Activated naive CD8-positive, alpha-beta T cell treated with anti-CD3 and anti-CD28 coated beads, Interleukin-2, amount 10 ng/mL, durations not matched to agents 7 days and 5 days (primary cell): ENCODE measurements at regions not wholly inside any gene's neighbourhood (a gene's known extent, or its start where the extent isn't known, plus 50 kb on each side); places are given as distances from the start of the nearest gene placed in this dataset.

Source experiments
- ATAC-seq: fragments of 150-1000 bp; cut with Tn5 transposase; one replicate; pipeline ENCODE4 v1.10.0; 2021; ENCODE audit warnings: low read depth, moderate library complexity
- POLR2A ChIA-PET: fragments of 350-600 bp; sonication (Branson Sonifier 250); formaldehyde crosslinking; loops from one replicate; lab custom pipeline; 2021; ENCODE audit warnings: antibody characterized with exemption; lab: Charles Lee
- DNase-seq: peaks from one replicate; pipeline ENCODE4 v3.0.0; 2021
- H3K27ac Mint-ChIP-seq: one replicate; pipeline ENCODE4 v1.8.0; 2022; ENCODE audit warnings: mild to moderate bottlenecking, mixed read lengths
- H3K27me3 Mint-ChIP-seq: one replicate; pipeline ENCODE4 v1.8.0; 2022; ENCODE audit warnings: mild to moderate bottlenecking, moderate library complexity, mixed read lengths
- H3K36me3 Mint-ChIP-seq: one replicate; pipeline ENCODE4 v1.8.0; 2021; ENCODE audit warnings: mild to moderate bottlenecking, mixed read lengths
- H3K4me1 Mint-ChIP-seq: one replicate; pipeline ENCODE4 v1.8.0; 2021; ENCODE audit warnings: mixed read lengths
- H3K4me3 Mint-ChIP-seq: one replicate; pipeline ENCODE4 v1.8.0; 2022; ENCODE audit warnings: mild to moderate bottlenecking, moderate library complexity, mixed read lengths
- H3K9me3 Mint-ChIP-seq: one replicate; pipeline ENCODE4 v1.8.0; 2021; ENCODE audit warnings: mixed read lengths

- Mint-ChIP-seq H3K4me3 (no peak overlapping the region), H3K36me3 (no peaks in the 10 kb centered on the region), H3K27ac (no peak overlapping the region), H3K4me1 (no peaks in the 10 kb centered on the region), H3K9me3 (peaks cover 9% of the 10 kb centered on the region), H3K27me3 (peaks cover 5% of the 10 kb centered on the region)
- ATAC-seq (no peak), DNase-seq (no peak)
- POLR2A ChIA-PET: no interaction called here
Measured at GRCh38 chr6:163839296-163839695, 424.8 kb downstream of the QKI start.

GRCh38 chr6:163837691-163838431, 423.3 kb downstream of the QKI start:
- H3K4me3 Mint-ChIP-seq: no peak overlapping the region
- DNase-seq: no peak
- peaks cover 5% of the 10 kb centered on the region for H3K27me3 Mint-ChIP-seq
- H3K36me3 Mint-ChIP-seq: no peaks in the 10 kb centered on the region
- ATAC-seq: no peak
- no peaks in the 10 kb centered on the region for H3K4me1 Mint-ChIP-seq
- POLR2A ChIA-PET: no interaction called here
- peaks cover 9% of the 10 kb centered on the region for H3K9me3 Mint-ChIP-seq
- no peak overlapping the region for H3K27ac Mint-ChIP-seq

- Mint-ChIP-seq H3K9me3 (peaks cover 7% of the 10 kb centered on the region), H3K4me1 (no peaks in the 10 kb centered on the region), H3K36me3 (no peaks in the 10 kb centered on the region), H3K27me3 (peaks cover 5% of the 10 kb centered on the region), H3K4me3 (no peak overlapping the region), H3K27ac (no peak overlapping the region)
- POLR2A ChIA-PET: no interaction called here
- ATAC-seq (no peak), DNase-seq (no peak)
Measured at GRCh38 chr6:163836876-163837690, 422.6 kb downstream of the QKI start.

- peaks cover 5% of the 10 kb centered on the region for H3K27me3 Mint-ChIP-seq
- H3K36me3 Mint-ChIP-seq: no peaks in the 10 kb centered on the region
- no peak overlapping the region for H3K27ac Mint-ChIP-seq
- H3K9me3 Mint-ChIP-seq: no peaks in the 10 kb centered on the region
- no peaks in the 10 kb centered on the region for H3K4me1 Mint-ChIP-seq
- DNase-seq (no peak), ATAC-seq (no peak)
- H3K4me3 Mint-ChIP-seq: no peak overlapping the region
- POLR2A ChIA-PET: no interaction called here
Measured at GRCh38 chr6:163835439-163836171, 421.1 kb downstream of the QKI start.

- POLR2A ChIA-PET: no interaction called here
- DNase-seq: no peak
- Mint-ChIP-seq H3K9me3 (no peaks in the 10 kb centered on the region), H3K4me3 (no peak overlapping the region), H3K36me3 (no peaks in the 10 kb centered on the region), H3K27me3 (peaks cover 5% of the 10 kb centered on the region), H3K27ac (no peak overlapping the region), H3K4me1 (no peaks in the 10 kb centered on the region)
- ATAC-seq: no peak
Measured at GRCh38 chr6:163834226-163834970, 419.9 kb downstream of the QKI start.

- DNase-seq (no peak), ATAC-seq (no peak)
- H3K27ac Mint-ChIP-seq: no peak overlapping the region
- no peaks in the 10 kb centered on the region for H3K9me3 Mint-ChIP-seq
- no peaks in the 10 kb centered on the region for H3K36me3 Mint-ChIP-seq
- H3K4me1 Mint-ChIP-seq: no peaks in the 10 kb centered on the region
- no peak overlapping the region for H3K4me3 Mint-ChIP-seq
- POLR2A ChIA-PET: no interaction called here
- H3K27me3 Mint-ChIP-seq: peaks cover 2% of the 10 kb centered on the region
Measured at GRCh38 chr6:163831736-163832135, 417.2 kb downstream of the QKI start.

GRCh38 chr6:163830641-163831040, 416.1 kb downstream of the QKI start:
- no peak for ATAC-seq
- H3K36me3 Mint-ChIP-seq: no peaks in the 10 kb centered on the region
- DNase-seq: no peak
- POLR2A ChIA-PET: no interaction called here
- H3K4me1 Mint-ChIP-seq: no peaks in the 10 kb centered on the region
- no peaks in the 10 kb centered on the region for H3K27me3 Mint-ChIP-seq
- no peak overlapping the region for H3K27ac Mint-ChIP-seq
- H3K9me3 Mint-ChIP-seq: no peaks in the 10 kb centered on the region
- H3K4me3 Mint-ChIP-seq: no peak overlapping the region

GRCh38 chr6:163828038-163828795, 413.7 kb downstream of the QKI start:
- Mint-ChIP-seq H3K9me3 (no peaks in the 10 kb centered on the region), H3K27ac (no peak overlapping the region), H3K4me3 (no peak overlapping the region), H3K4me1 (no peaks in the 10 kb centered on the region), H3K27me3 (no peaks in the 10 kb centered on the region), H3K36me3 (no peaks in the 10 kb centered on the region)
- POLR2A ChIA-PET: no interaction called here
- ATAC-seq: no peak
- no peak for DNase-seq

GRCh38 chr6:163827143-163827542, 412.6 kb downstream of the QKI start:
- POLR2A ChIA-PET: no interaction called here
- Mint-ChIP-seq H3K27ac (no peak overlapping the region), H3K27me3 (no peaks in the 10 kb centered on the region), H3K4me1 (no peaks in the 10 kb centered on the region), H3K36me3 (no peaks in the 10 kb centered on the region), H3K9me3 (no peaks in the 10 kb centered on the region), H3K4me3 (no peak overlapping the region)
- no peak for ATAC-seq
- no peak for DNase-seq

- Mint-ChIP-seq H3K9me3 (no peaks in the 10 kb centered on the region), H3K27ac (no peak overlapping the region), H3K36me3 (no peaks in the 10 kb centered on the region), H3K27me3 (no peaks in the 10 kb centered on the region), H3K4me1 (no peaks in the 10 kb centered on the region), H3K4me3 (no peak overlapping the region)
- POLR2A ChIA-PET: no interaction called here
- ATAC-seq (no peak), DNase-seq (no peak)
Measured at GRCh38 chr6:163826629-163827028, 412.1 kb downstream of the QKI start.

GRCh38 chr6:163825033-163825432, 410.5 kb downstream of the QKI start:
- no peaks in the 10 kb centered on the region for H3K4me1 Mint-ChIP-seq
- no peaks in the 10 kb centered on the region for H3K9me3 Mint-ChIP-seq
- H3K36me3 Mint-ChIP-seq: no peaks in the 10 kb centered on the region
- no peak for DNase-seq
- POLR2A ChIA-PET: no interaction called here
- no peak overlapping the region for H3K4me3 Mint-ChIP-seq
- H3K27ac Mint-ChIP-seq: no peak overlapping the region
- ATAC-seq: no peak
- H3K27me3 Mint-ChIP-seq: no peaks in the 10 kb centered on the region

GRCh38 chr6:163823577-163823976, 409.1 kb downstream of the QKI start:
- DNase-seq: no peak
- no peaks in the 10 kb centered on the region for H3K9me3 Mint-ChIP-seq
- H3K27me3 Mint-ChIP-seq: no peaks in the 10 kb centered on the region
- no peak overlapping the region for H3K4me3 Mint-ChIP-seq
- no peaks in the 10 kb centered on the region for H3K4me1 Mint-ChIP-seq
- no peak overlapping the region for H3K27ac Mint-ChIP-seq
- H3K36me3 Mint-ChIP-seq: no peaks in the 10 kb centered on the region
- POLR2A ChIA-PET: no interaction called here
- ATAC-seq: no peak
